CD14-positive monocyte (primary cell): ENCODE measurements at regions not wholly inside any gene's neighbourhood (a gene's known extent, or its start where the extent isn't known, plus 50 kb on each side); places are given as distances from the start of the nearest gene placed in this dataset.
A peak's percentile ranks its signal among the peaks of the same experiment; 100 is the strongest.

Experiments
- DNase-seq, 3 donors: peaks; one replicate each; pipeline ENCODE4 v3.0.0-alpha.2; 2011 to 2022
- H2AFZ ChIP-seq: 2 replicates; pipeline ENCODE4 v1.6.0; 2012; ENCODE audit warnings: mild to moderate bottlenecking, low read depth, low read length, inconsistent platforms; ENCODE audit not compliant: insufficient read depth, poor library complexity, severe bottlenecking
- H3K27ac ChIP-seq, 2 donors: 1 replicate in 1 of 2; 2 replicates in 1 of 2; pipeline ENCODE4 v1.5.1; 2012 to 2013; ENCODE audit warnings: low read length in 2 of 2, control low read depth in 1 of 2, inconsistent platforms in 1 of 2, low read depth in 1 of 2, mild to moderate bottlenecking in 1 of 2
- H3K27me3 ChIP-seq, 2 donors: one replicate each; pipeline versions ENCODE4 v1.6.0 to v1.6.1; 2011 to 2013; ENCODE audit warnings: low read length in 2 of 2; ENCODE audit not compliant: control insufficient read depth in 2 of 2, insufficient read depth in 2 of 2
- H3K36me3 ChIP-seq, 2 donors: replicated peaks in 1 of 2; 1 replicate in 1 of 2; 2 replicates in 1 of 2; pipeline versions ENCODE4 v1.5.1 to v1.6.1; 2012 to 2013; ENCODE audit warnings: low read length in 2 of 2, control low read depth in 1 of 2, inconsistent platforms in 1 of 2, mild to moderate bottlenecking in 1 of 2; ENCODE audit not compliant: insufficient read depth in 2 of 2, control insufficient read depth in 1 of 2
- H3K4me1 ChIP-seq, 2 donors: 1 replicate in 1 of 2; 2 replicates in 1 of 2; pipeline versions ENCODE4 v1.5.1 to v1.6.1; 2012 to 2013; ENCODE audit warnings: low read length in 2 of 2, control low read depth in 1 of 2, inconsistent platforms in 1 of 2, mild to moderate bottlenecking in 1 of 2, moderate library complexity in 1 of 2; ENCODE audit not compliant: insufficient read depth in 2 of 2, control insufficient read depth in 1 of 2
- H3K4me2 ChIP-seq: replicated peaks from 2 replicates; pipeline ENCODE3; 2012; ENCODE audit warnings: low read length, moderate library complexity, mild to moderate bottlenecking; ENCODE audit not compliant: poor library complexity, severe bottlenecking; ENCODE audit errors: extremely low read depth
- H3K4me3 ChIP-seq, 3 experiments: fragments of 200-600 bp in 1 of 3; sonication (generic) in 1 of 3; replicated peaks in 1 of 3; 1 replicate in 2 of 3; 2 replicates in 1 of 3; pipeline ENCODE4 v1.5.1; 2011 to 2013; ENCODE audit warnings: low read length in 3 of 3, mild to moderate bottlenecking in 3 of 3, control low read depth in 2 of 3, low read depth in 2 of 3, inconsistent platforms in 1 of 3, moderate library complexity in 1 of 3
- H3K79me2 ChIP-seq: 2 replicates; pipeline ENCODE4 v1.6.0; 2012; ENCODE audit warnings: mild to moderate bottlenecking, control low read depth, inconsistent platforms, low read length, moderate library complexity; ENCODE audit not compliant: insufficient read depth
- H3K9ac ChIP-seq: 2 replicates; pipeline ENCODE4 v1.6.0; 2017; ENCODE audit warnings: low read length, mild to moderate bottlenecking; ENCODE audit not compliant: insufficient read depth, poor library complexity, severe bottlenecking
- H3K9me3 ChIP-seq, 2 donors: replicated peaks in 1 of 2; 1 replicate in 1 of 2; 2 replicates in 1 of 2; pipeline versions ENCODE4 v1.5.1 to v1.6.1; 2012 to 2013; ENCODE audit warnings: low read length in 2 of 2, control low read depth in 1 of 2; ENCODE audit not compliant: control insufficient read depth in 1 of 2, insufficient read depth in 1 of 2
- H4K20me1 ChIP-seq: 2 replicates; pipeline ENCODE4 v1.6.0; 2012; ENCODE audit warnings: mild to moderate bottlenecking, low read length, control low read depth, moderate library complexity; ENCODE audit not compliant: insufficient read depth
- H3K27ac Mint-ChIP-seq, 7 donors: one replicate each; pipeline ENCODE4 v1.8.0; 2020; ENCODE audit warnings: mild to moderate bottlenecking in 7 of 7, mixed read lengths in 7 of 7, moderate library complexity in 6 of 7, inconsistent platforms in 2 of 7
- H3K27me3 Mint-ChIP-seq, 3 donors: one replicate each; pipeline ENCODE4 v1.8.0; 2021 to 2022; ENCODE audit warnings: low read depth in 3 of 3, mild to moderate bottlenecking in 3 of 3, mixed read lengths in 3 of 3, moderate library complexity in 3 of 3, inconsistent platforms in 1 of 3
- H3K36me3 Mint-ChIP-seq, 2 donors: one replicate each; pipeline ENCODE4 v1.8.0; 2020; ENCODE audit warnings: mixed read lengths in 2 of 2, inconsistent platforms in 1 of 2, mild to moderate bottlenecking in 1 of 2
- H3K4me1 Mint-ChIP-seq: one replicate; pipeline ENCODE4 v1.8.0; 2020; ENCODE audit warnings: mild to moderate bottlenecking, mixed read lengths
- H3K4me3 Mint-ChIP-seq, 2 donors: one replicate each; pipeline ENCODE4 v1.8.0; 2020; ENCODE audit warnings: mild to moderate bottlenecking in 2 of 2, mixed read lengths in 2 of 2, moderate library complexity in 1 of 2
- H3K9me3 Mint-ChIP-seq, 7 donors: one replicate each; pipeline ENCODE4 v1.8.0; 2020 to 2022; ENCODE audit warnings: mixed read lengths in 7 of 7, mild to moderate bottlenecking in 6 of 7, moderate library complexity in 6 of 7, inconsistent platforms in 2 of 7
- WGBS: methylation state at CpG from one replicate; pipeline ENCODE4 v1.1.5; 2013; ENCODE audit warnings: missing lambda C conversion rate; ENCODE audit not compliant: insufficient coverage; 5-methylcytosine and 5-hydroxymethylcytosine counted together
- intact Hi-C, 2 donors: fragments of 100-400 bp; cut with micrococcal nuclease; formaldehyde crosslinking; loops; one replicate each; pipeline versions ENCODE4 v1.15.0 to v1.15.1; 2023
- TF ChIP-seq, protein P1 (sequence below): fragments of 200-600 bp; IDR thresholded peaks from one replicate; pipeline ENCODE4 v1.8.0; 2022; ENCODE audit warnings: antibody characterized with exemption, mild to moderate bottlenecking

DNA sequence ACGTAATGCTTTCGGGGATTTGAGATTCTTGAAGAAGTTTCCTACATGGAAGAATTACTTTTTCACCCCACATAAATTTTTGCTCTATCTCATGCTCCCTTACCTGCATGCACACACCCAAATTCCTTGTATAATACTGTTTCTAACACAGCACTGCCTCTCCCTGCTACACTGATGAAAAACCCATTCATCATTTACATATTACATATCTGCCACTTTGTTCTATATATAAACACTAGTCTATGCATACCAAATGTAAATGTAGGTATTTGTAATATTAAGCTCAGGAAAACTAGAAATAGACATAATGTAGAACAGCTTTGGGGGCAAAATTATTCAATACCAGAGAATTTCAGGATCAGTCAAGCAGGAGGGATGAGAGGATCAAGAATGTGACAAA, 182.6 kb upstream of the SEMA6D start:
- no peaks in the 10 kb centered on the region for H4K20me1 ChIP-seq
- no peak overlapping the region for H3K4me3 ChIP-seq
- peaks cover 0 to 28% of the 10 kb centered on the region in 2 donors for H3K9me3 ChIP-seq
- H3K9me3 Mint-ChIP-seq, result peaks cover 0 to 7% (median 5%) of the 10 kb centered on the region in 7 donors
- no peak overlapping the region for H3K27ac ChIP-seq
- intact Hi-C loops, result no loop called here
- peak overlapping the region in 1 of 2 donors; percentile 72 for H3K4me3 Mint-ChIP-seq
- WGBS, result no CpG with 5 or more reads among the region's 2 CpGs
- H3K27ac Mint-ChIP-seq, result no peak overlapping the region
- H3K4me1 ChIP-seq, result no peaks in the 10 kb centered on the region
- no peak overlapping the region for H3K4me2 ChIP-seq
- H3K4me1 Mint-ChIP-seq, result no peaks in the 10 kb centered on the region
- H3K36me3 Mint-ChIP-seq, result no peaks in the 10 kb centered on the region
- no peak overlapping the region for H2AFZ ChIP-seq
- H3K79me2 ChIP-seq, result no peaks in the 10 kb centered on the region
- H3K27me3 Mint-ChIP-seq, result peaks cover 67 to 92% (median 73%) of the 10 kb centered on the region in 3 donors
- TF ChIP-seq, protein P1, sequence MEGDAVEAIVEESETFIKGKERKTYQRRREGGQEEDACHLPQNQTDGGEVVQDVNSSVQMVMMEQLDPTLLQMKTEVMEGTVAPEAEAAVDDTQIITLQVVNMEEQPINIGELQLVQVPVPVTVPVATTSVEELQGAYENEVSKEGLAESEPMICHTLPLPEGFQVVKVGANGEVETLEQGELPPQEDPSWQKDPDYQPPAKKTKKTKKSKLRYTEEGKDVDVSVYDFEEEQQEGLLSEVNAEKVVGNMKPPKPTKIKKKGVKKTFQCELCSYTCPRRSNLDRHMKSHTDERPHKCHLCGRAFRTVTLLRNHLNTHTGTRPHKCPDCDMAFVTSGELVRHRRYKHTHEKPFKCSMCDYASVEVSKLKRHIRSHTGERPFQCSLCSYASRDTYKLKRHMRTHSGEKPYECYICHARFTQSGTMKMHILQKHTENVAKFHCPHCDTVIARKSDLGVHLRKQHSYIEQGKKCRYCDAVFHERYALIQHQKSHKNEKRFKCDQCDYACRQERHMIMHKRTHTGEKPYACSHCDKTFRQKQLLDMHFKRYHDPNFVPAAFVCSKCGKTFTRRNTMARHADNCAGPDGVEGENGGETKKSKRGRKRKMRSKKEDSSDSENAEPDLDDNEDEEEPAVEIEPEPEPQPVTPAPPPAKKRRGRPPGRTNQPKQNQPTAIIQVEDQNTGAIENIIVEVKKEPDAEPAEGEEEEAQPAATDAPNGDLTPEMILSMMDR, result no peak
- H3K9ac ChIP-seq, result no peak overlapping the region
- peaks cover 87 to 94% of the 10 kb centered on the region in 2 donors for H3K27me3 ChIP-seq
- DNase-seq, result no peak
- H3K36me3 ChIP-seq, result no peaks in the 10 kb centered on the region

DNA sequence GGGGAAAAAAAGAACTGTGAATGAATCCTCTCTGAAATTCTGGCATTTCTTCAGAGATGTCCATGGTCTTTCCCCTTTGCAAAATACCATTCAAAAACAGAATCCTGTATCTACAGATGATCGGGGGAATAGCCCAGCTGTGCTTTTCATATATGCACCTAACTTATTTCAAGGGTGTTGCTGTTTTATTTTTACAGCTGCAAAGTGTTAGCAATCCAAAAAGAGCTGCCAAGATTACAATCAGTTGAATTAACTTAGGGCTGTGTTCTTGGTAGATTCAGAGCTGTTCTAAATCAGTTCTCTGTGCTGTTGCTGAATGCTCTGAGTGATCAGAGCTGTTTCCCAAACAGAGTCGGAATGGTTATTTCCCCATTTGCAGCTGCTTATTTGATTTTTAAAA, 175.7 kb upstream of the SEMA6D start:
- Mint-ChIP-seq H3K4me1 (no peaks in the 10 kb centered on the region), H3K27ac (no peak overlapping the region), H3K9me3 (peaks cover 0 to 12% (median 6%) of the 10 kb centered on the region in 7 donors), H3K27me3 (peaks cover 27 to 56% (median 32%) of the 10 kb centered on the region in 3 donors), H3K36me3 (no peaks in the 10 kb centered on the region), H3K4me3 (peak overlapping the region in 1 of 2 donors; percentile 28)
- H3K79me2 ChIP-seq, result no peaks in the 10 kb centered on the region
- WGBS, result 100% methylated on average over 1 of the region's 2 CpGs
- H3K9me3 ChIP-seq, result no peaks in the 10 kb centered on the region
- no peak overlapping the region for H3K4me3 ChIP-seq
- intact Hi-C loops, result no loop called here
- no peaks in the 10 kb centered on the region for H4K20me1 ChIP-seq
- TF ChIP-seq, protein P1, result no peak
- H3K27ac ChIP-seq, result no peak overlapping the region
- H2AFZ ChIP-seq, result no peak overlapping the region
- peaks cover 51 to 60% of the 10 kb centered on the region in 2 donors for H3K27me3 ChIP-seq
- DNase-seq, result no peak
- no peaks in the 10 kb centered on the region for H3K4me1 ChIP-seq
- no peak overlapping the region for H3K4me2 ChIP-seq
- no peaks in the 10 kb centered on the region for H3K36me3 ChIP-seq
- no peak overlapping the region for H3K9ac ChIP-seq
